Endothelial cell of umbilical vein (primary cell): ENCODE measurements at regions not wholly inside any gene's neighbourhood (a gene's known extent, or its start where the extent isn't known, plus 50 kb on each side); places are given as distances from the start of the nearest gene placed in this dataset.
"Not testable (repeated sequence)": the region's sequence is repeated elsewhere in the genome, so short reads cannot be mapped to it uniquely, and the experiment has no call there.

Experiments
- BruUV-seq: library from RNA; stranded (reverse); fragments of 400-500 nt; replicated peaks from 2 replicates; lab custom pipeline; 2021; lab: Mats Ljungman, UMichigan
- CTCF ChIA-PET: fragments of 300-600, 350-600 bp; sonication (Branson Sonifier 250); formaldehyde crosslinking; loops from one replicate; lab custom pipeline; 2021; ENCODE audit warnings: antibody characterized with exemption, inconsistent platforms; lab: Charles Lee
- POLR2A ChIA-PET: fragments of 300-600, 350-600 bp; sonication (Branson Sonifier 250); formaldehyde crosslinking; loops from one replicate; lab custom pipeline; 2021; ENCODE audit warnings: antibody characterized with exemption, inconsistent platforms; lab: Charles Lee
- DNase-seq: peaks from one replicate; pipeline ENCODE4 v3.0.0-alpha.2; 2011; ENCODE audit warnings: low read depth, low spot score
- FAIRE-seq: peaks from 2 replicates; lab custom pipeline; 2011; peaks lifted over from hg19 to GRCh38; lab: Jason Lieb, UNC
- H2AFZ ChIP-seq: 2 replicates; pipeline ENCODE4 v1.6.0; 2012; ENCODE audit warnings: low read depth, low read length, control low read depth, inconsistent platforms
- H3K27ac ChIP-seq: 2 replicates; pipeline ENCODE4 v1.5.1; 2011; ENCODE audit warnings: low read depth, mild to moderate bottlenecking, control low read depth, low read length, moderate library complexity; ENCODE audit not compliant: insufficient read depth
- H3K27me3 ChIP-seq, 2 experiments: 2 replicates each; pipeline versions ENCODE4 v1.6.0 to v1.6.1; 2011; ENCODE audit warnings: low read length in 2 of 2, mixed read lengths in 1 of 2; ENCODE audit not compliant: control insufficient read depth in 2 of 2, insufficient read depth in 2 of 2
- H3K36me3 ChIP-seq, 2 experiments: 2 replicates in 1 of 2; 3 replicates in 1 of 2; pipeline ENCODE4 v1.5.1; 2011; ENCODE audit warnings: low read length in 2 of 2, mild to moderate bottlenecking in 1 of 2, moderate library complexity in 1 of 2; ENCODE audit not compliant: control insufficient read depth in 2 of 2, insufficient read depth in 2 of 2; ENCODE audit errors: extremely low read depth in 1 of 2
- H3K4me1 ChIP-seq: 3 replicates; pipeline ENCODE4 v1.5.1; 2011; ENCODE audit warnings: mild to moderate bottlenecking, low read length; ENCODE audit not compliant: control insufficient read depth, insufficient read depth; ENCODE audit errors: extremely low read depth
- H3K4me2 ChIP-seq: 2 replicates; pipeline ENCODE4 v1.6.1; 2011; ENCODE audit warnings: low read length, control low read depth, mixed read lengths; ENCODE audit not compliant: insufficient read depth
- H3K4me3 ChIP-seq, 3 experiments: fragments of 200-600 bp in 1 of 3; sonication (generic), shearing (Covaris generic) in 1 of 3; replicated peaks in 1 of 3; 2 replicates each; pipeline ENCODE4 v1.5.1; 2011 to 2016; ENCODE audit warnings: control low read depth in 3 of 3, low read length in 3 of 3, mild to moderate bottlenecking in 2 of 3, inconsistent platforms in 1 of 3, low read depth in 1 of 3, moderate library complexity in 1 of 3; ENCODE audit not compliant: insufficient read depth in 1 of 3
- H3K79me2 ChIP-seq: 2 replicates; pipeline ENCODE4 v1.6.0; 2012; ENCODE audit warnings: low read length, inconsistent platforms; ENCODE audit not compliant: control insufficient read depth, insufficient read depth
- H3K9ac ChIP-seq: replicated peaks from 2 replicates; pipeline ENCODE3; 2011; ENCODE audit warnings: low read length, control low read depth; ENCODE audit not compliant: insufficient read depth; ENCODE audit errors: extremely low read depth
- H3K9me1 ChIP-seq: replicated peaks from 3 replicates; pipeline ENCODE4 v1.6.0; 2011; ENCODE audit warnings: mild to moderate bottlenecking, low read length; ENCODE audit not compliant: control insufficient read depth, insufficient read depth; ENCODE audit errors: extremely low read depth
- H3K9me3 ChIP-seq: replicated peaks from 2 replicates; pipeline ENCODE4 v1.5.1; 2012; ENCODE audit warnings: low read length, inconsistent platforms; ENCODE audit not compliant: control insufficient read depth, insufficient read depth
- H4K20me1 ChIP-seq: replicated peaks from 2 replicates; pipeline ENCODE3; 2011; ENCODE audit warnings: mild to moderate bottlenecking, low read length; ENCODE audit not compliant: control insufficient read depth, insufficient read depth; ENCODE audit errors: extremely low read depth
- CTCF ChIP-seq, 2 donors: IDR thresholded peaks; 1 replicate in 1 of 2; 2 replicates in 1 of 2; pipeline ENCODE4 v1.5.1; 2011; ENCODE audit warnings: low read length in 2 of 2, mild to moderate bottlenecking in 2 of 2, moderate library complexity in 2 of 2, control low read depth in 1 of 2, inconsistent platforms in 1 of 2, low read depth in 1 of 2; ENCODE audit not compliant: insufficient read depth in 1 of 2; ENCODE audit errors: extremely low read depth in 1 of 2
- EZH2 ChIP-seq: IDR thresholded peaks from 2 replicates; pipeline ENCODE4 v1.6.1; 2012; ENCODE audit warnings: borderline replicate concordance, low read depth, mild to moderate bottlenecking, moderate library complexity, low read length, inconsistent platforms; ENCODE audit not compliant: severe bottlenecking
- GATA2 ChIP-seq: IDR thresholded peaks from 2 replicates; pipeline ENCODE4 v1.7.0; 2011; ENCODE audit warnings: low read depth, mild to moderate bottlenecking, moderate library complexity, mixed read lengths, low read length; ENCODE audit not compliant: insufficient read length, insufficient read depth
- MAX ChIP-seq: IDR thresholded peaks from 2 replicates; pipeline ENCODE4 v1.6.1; 2011; ENCODE audit not compliant: insufficient read depth, insufficient read length
- POLR2A ChIP-seq: IDR thresholded peaks from 2 replicates; pipeline ENCODE4 v1.6.1; 2012; ENCODE audit warnings: low read depth, mild to moderate bottlenecking, control low read depth, low read length
- POLR2AphosphoS5 ChIP-seq: IDR thresholded peaks from 2 replicates; pipeline ENCODE4 v1.6.1; 2012; ENCODE audit warnings: low read depth, mild to moderate bottlenecking, control low read depth, low read length, moderate library complexity; ENCODE audit not compliant: insufficient read depth
- dilution Hi-C: fragments of 300-500 bp; cut with MboI; formaldehyde crosslinking; loops from one replicate; pipeline ENCODE4 v1.15.0; 2019; ENCODE audit warnings: low sequenced_read_pairs; ENCODE audit not compliant: extremely low pct_ligation_motif_present
- intact Hi-C: fragments of 100-400 bp; cut with micrococcal nuclease; formaldehyde crosslinking; loops from one replicate; pipeline ENCODE4 v1.10.0; 2022

- no peaks in the 10 kb centered on the region for H3K27me3 ChIP-seq
- DNase-seq (no peak), FAIRE-seq (no peak)
- H3K4me2 ChIP-seq, result no peak overlapping the region
- BruUV-seq, result no TSS peak
- H3K9ac ChIP-seq, result no peak overlapping the region
- intact Hi-C loops, result no loop called here
- POLR2A ChIA-PET, result no interaction called here
- dilution Hi-C loops, result no loop called here
- CTCF ChIA-PET, result no interaction called here
- no peak overlapping the region for H3K4me3 ChIP-seq
- H3K4me1 ChIP-seq, result no peaks in the 10 kb centered on the region
- H3K27ac ChIP-seq, result no peak overlapping the region
- H3K9me1 ChIP-seq, result no peaks in the 10 kb centered on the region
- no peak for TF ChIP-seq CTCF (IDR thresholded peaks at IDR 0.05; ENCODE audit: extremely low read depth in 1 of 2, insufficient read depth in 1 of 2, low read depth in 1 of 2, low read length in 2 of 2)
- no peak for TF ChIP-seq POLR2AphosphoS5
- no peak for TF ChIP-seq MAX
- TF ChIP-seq POLR2A, result no peak
- no peak for TF ChIP-seq GATA2
- TF ChIP-seq EZH2, result no peak
- no peaks in the 10 kb centered on the region for H3K79me2 ChIP-seq
- no peak overlapping the region for H2AFZ ChIP-seq
- no peaks in the 10 kb centered on the region for H4K20me1 ChIP-seq
- no peaks in the 10 kb centered on the region for H3K9me3 ChIP-seq
- no peaks in the 10 kb centered on the region for H3K36me3 ChIP-seq
Observed at GRCh38 chrY:9619541-9619940, 91.9 kb downstream of the TSPY10 start.

GRCh38 chrY:9623196-9623595, 95.5 kb downstream of the TSPY10 start:
- FAIRE-seq, result no peak
- Histone ChIP-seq H3K27ac (no peak overlapping the region), H2AFZ (no peak overlapping the region), H3K4me1 (no peaks in the 10 kb centered on the region), H3K4me2 (no peak overlapping the region), H3K4me3 (no peak overlapping the region), H4K20me1 (no peaks in the 10 kb centered on the region), H3K36me3 (no peaks in the 10 kb centered on the region), H3K79me2 (no peaks in the 10 kb centered on the region), H3K9ac (no peak overlapping the region), H3K9me3 (no peaks in the 10 kb centered on the region), H3K27me3 (no peaks in the 10 kb centered on the region), H3K9me1 (no peaks in the 10 kb centered on the region)
- no peak for DNase-seq
- dilution Hi-C loops, result no loop called here
- ChIA-PET POLR2A (no interaction called here), CTCF (no interaction called here)
- no TSS peak for BruUV-seq
- intact Hi-C loops, result no loop called here
- TF ChIP-seq CTCF (IDR thresholded peaks at IDR 0.05; ENCODE audit: extremely low read depth in 1 of 2, insufficient read depth in 1 of 2, low read depth in 1 of 2, low read length in 2 of 2) (no peak), GATA2 (no peak)

GRCh38 chrY:9640595-9641132, 113.0 kb downstream of the TSPY10 start:
- dilution Hi-C loops, H3K9ac ChIP-seq, H3K9me3 ChIP-seq, BruUV-seq, H3K27ac ChIP-seq, H3K4me2 ChIP-seq, intact Hi-C loops, FAIRE-seq, POLR2A ChIA-PET, H3K79me2 ChIP-seq, H3K4me1 ChIP-seq, H3K4me3 ChIP-seq, H2AFZ ChIP-seq, H4K20me1 ChIP-seq, H3K36me3 ChIP-seq, CTCF ChIA-PET, DNase-seq, H3K27me3 ChIP-seq, H3K9me1 ChIP-seq: not testable (repeated sequence)
